ENCODE measurements at regions not wholly inside any gene's neighbourhood (a gene's known extent, or its start where the extent isn't known, plus 50 kb on each side); places are given as distances from the start of the nearest gene placed in this dataset.

GRCh38 chr11:69936771-69937170 is 117.6 kb upstream of the FGF3 start:
- Histone ChIP-seq H3K36me3 (ENCODE audit: control insufficient read depth, insufficient read depth, low read length) (no peaks in the 10 kb centered on the region), H3K9me3 (ENCODE audit: control insufficient read depth, low read length) (peaks cover 5% of the 10 kb centered on the region), H3K4me3 (ENCODE audit: low read length) (no peak overlapping the region), H3K27ac (ENCODE audit: low read depth, low read length) (no peak overlapping the region), H3K4me1 (ENCODE audit: control insufficient read depth, insufficient read depth, low read length) (peaks cover 5% of the 10 kb centered on the region), H3K27me3 (ENCODE audit: control insufficient read depth, insufficient read depth, low read length, poor library complexity, severe bottlenecking) (no peaks in the 10 kb centered on the region), H3K9ac (ENCODE audit: extremely low read depth, low read length, poor library complexity, severe bottlenecking) (no peak overlapping the region)
- Mint-ChIP-seq H3K27me3 (ENCODE audit: insufficient read depth) (peaks cover 7% of the 10 kb centered on the region), H3K9me3 (no peaks in the 10 kb centered on the region), H3K27ac (no peak overlapping the region), H3K4me1 (peaks cover 10% of the 10 kb centered on the region), H3K36me3 (ENCODE audit: low read depth) (no peaks in the 10 kb centered on the region), H3K4me3 (no peak overlapping the region)
- no peak for TF ChIP-seq CTCF (conservative IDR thresholded peaks at IDR 0.05)
- no peak for DNase-seq
- 94% methylated on average over 2 of the region's 2 CpGs for WGBS, 2 experiments (ENCODE audit: insufficient coverage in 1 of 2, insufficient read length in 1 of 2)

GRCh38 chr11:69938206-69938605 is 119.0 kb upstream of the FGF3 start:
- TF ChIP-seq CTCF (conservative IDR thresholded peaks at IDR 0.05) = no peak
- Histone ChIP-seq H3K9me3 (ENCODE audit: control insufficient read depth, low read length) (peaks cover 5% of the 10 kb centered on the region), H3K27ac (ENCODE audit: low read depth, low read length) (no peak overlapping the region), H3K36me3 (ENCODE audit: control insufficient read depth, insufficient read depth, low read length) (no peaks in the 10 kb centered on the region), H3K4me3 (ENCODE audit: low read length) (no peak overlapping the region), H3K9ac (ENCODE audit: extremely low read depth, low read length, poor library complexity, severe bottlenecking) (no peak overlapping the region), H3K27me3 (ENCODE audit: control insufficient read depth, insufficient read depth, low read length, poor library complexity, severe bottlenecking) (no peaks in the 10 kb centered on the region), H3K4me1 (ENCODE audit: control insufficient read depth, insufficient read depth, low read length) (no peaks in the 10 kb centered on the region)
- Mint-ChIP-seq H3K36me3 (ENCODE audit: low read depth) (no peaks in the 10 kb centered on the region), H3K4me1 (no peaks in the 10 kb centered on the region), H3K27me3 (ENCODE audit: insufficient read depth) (peaks cover 8% of the 10 kb centered on the region), H3K27ac (no peak overlapping the region), H3K9me3 (no peaks in the 10 kb centered on the region), H3K4me3 (no peak overlapping the region)
- 94 to 98% methylated on average over 12 to 13 of the region's 13 CpGs for WGBS, 2 experiments (ENCODE audit: insufficient coverage in 1 of 2, insufficient read length in 1 of 2)
- DNase-seq = peak; percentile 32

DNA sequence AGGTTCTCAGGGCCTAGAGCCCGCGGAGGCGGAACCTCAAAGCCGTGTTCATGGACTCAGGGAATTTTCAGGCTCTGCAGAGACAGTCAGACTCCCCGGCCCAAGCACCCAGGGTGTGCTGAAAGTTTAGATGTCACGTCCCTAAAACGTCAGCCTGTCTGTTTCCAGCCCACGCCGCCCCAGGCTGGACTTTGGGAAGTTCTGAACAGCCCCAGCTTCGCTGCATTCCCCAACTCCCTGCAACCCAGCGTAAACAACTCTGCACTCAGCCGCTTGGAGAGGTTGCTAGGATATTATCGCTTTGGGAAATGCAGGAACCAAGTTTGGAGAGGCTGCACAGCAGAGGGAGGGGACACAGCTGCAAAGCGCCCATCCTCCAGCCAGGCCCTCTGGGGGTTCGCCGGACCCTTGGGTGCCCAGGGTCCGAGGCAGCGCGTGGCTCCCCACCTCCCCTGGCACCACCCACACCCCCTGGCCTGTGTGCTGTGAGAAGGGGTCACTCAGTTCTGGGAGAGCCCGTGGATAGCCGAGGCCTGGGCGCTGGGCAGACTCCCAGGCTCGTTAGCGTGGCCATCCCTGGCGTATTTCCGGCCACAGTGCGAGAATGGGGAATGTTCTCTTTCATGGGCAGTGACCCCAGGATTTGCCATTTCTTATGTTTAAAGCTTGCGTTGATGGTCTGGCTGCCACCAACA is 120.5 kb upstream of the FGF3 start:
- H3K9ac ChIP-seq (ENCODE audit: extremely low read depth, low read length, poor library complexity, severe bottlenecking) = no peak overlapping the region
- whole genome bisulfite sequencing, 2 experiments (ENCODE audit: insufficient coverage in 1 of 2, insufficient read length in 1 of 2) = 86 to 91% methylated on average over 13 to 27 of the region's 28 CpGs

More for the DNA sequence above, 120.5 kb upstream of the FGF3 start:
- Mint-ChIP-seq H3K36me3 (ENCODE audit: low read depth) (no peaks in the 10 kb centered on the region), H3K27ac (no peak overlapping the region), H3K4me3 (no peak overlapping the region), H3K27me3 (ENCODE audit: insufficient read depth) (peaks cover 10% of the 10 kb centered on the region), H3K9me3 (no peaks in the 10 kb centered on the region), H3K4me1 (no peaks in the 10 kb centered on the region)
- H3K36me3 ChIP-seq (ENCODE audit: control insufficient read depth, insufficient read depth, low read length) = no peaks in the 10 kb centered on the region
- TF ChIP-seq CTCF (conservative IDR thresholded peaks at IDR 0.05) = no peak
- peaks cover 5% of the 10 kb centered on the region for H3K9me3 ChIP-seq (ENCODE audit: control insufficient read depth, low read length)
- H3K27ac ChIP-seq (ENCODE audit: low read depth, low read length) = no peak overlapping the region
- no peak for DNase-seq
- H3K27me3 ChIP-seq (ENCODE audit: control insufficient read depth, insufficient read depth, low read length, poor library complexity, severe bottlenecking) = no peaks in the 10 kb centered on the region
- H3K4me3 ChIP-seq (ENCODE audit: low read length) = no peak overlapping the region
- no peaks in the 10 kb centered on the region for H3K4me1 ChIP-seq (ENCODE audit: control insufficient read depth, insufficient read depth, low read length)

All from endodermal cell (in vitro differentiated cells).